Head of caudate nucleus (tissue), 42 donors: ENCODE measurements at regions not wholly inside any gene's neighbourhood (a gene's known extent, or its start where the extent isn't known, plus 50 kb on each side); places are given as distances from the start of the nearest gene placed in this dataset.

ENCODE experiments used
- DNase-seq, 42 donors: peaks; one replicate each; pipeline versions ENCODE4 v3.0.0 to v3.0.0-alpha.2; 2020 to 2021; ENCODE audit warnings: mixed read lengths in 7 of 42
- intact Hi-C: fragments of 100-400 bp; cut with DNase I; formaldehyde crosslinking; loops from one replicate; pipeline ENCODE4 v1.15.0; 2022

GRCh38 chr2:71864085-71864484 is 283.6 kb downstream of the CYP26B1 start:
- DNase-seq = peak in 2 of 42 donors; percentile 1 to 17

GRCh38 chr2:71863396-71863795 is 284.3 kb downstream of the CYP26B1 start:
- intact Hi-C loops = no loop called here
- peak in 1 of 42 donors; percentile 8 for DNase-seq

More at GRCh38 chr2:71864085-71864484, 283.6 kb downstream of the CYP26B1 start:
- intact Hi-C loops = no loop called here

GRCh38 chr2:71862921-71863320 is 284.7 kb downstream of the CYP26B1 start:
- DNase-seq = no peak
- intact Hi-C loops = no loop called here

GRCh38 chr2:71861186-71862160 is 286.2 kb downstream of the CYP26B1 start:
- no peak for DNase-seq

GRCh38 chr2:71860381-71860926 is 287.2 kb downstream of the CYP26B1 start:
- DNase-seq = peak in 1 of 42 donors; percentile 7
- intact Hi-C loops = no loop called here

More at GRCh38 chr2:71861186-71862160, 286.2 kb downstream of the CYP26B1 start:
- intact Hi-C loops = no loop called here

- no peak for DNase-seq
- intact Hi-C loops = no loop called here
Observed at GRCh38 chr2:71859211-71859847, 288.3 kb downstream of the CYP26B1 start.

- intact Hi-C loops = no loop called here
- no peak for DNase-seq
Observed at GRCh38 chr2:71858071-71858470, 289.6 kb downstream of the CYP26B1 start.

- DNase-seq = no peak
- intact Hi-C loops = no loop called here
Observed at GRCh38 chr2:71857636-71858035, 290.0 kb downstream of the CYP26B1 start.

GRCh38 chr2:71856773-71857525 is 290.7 kb downstream of the CYP26B1 start:
- no peak for DNase-seq
- intact Hi-C loops = no loop called here

GRCh38 chr2:71853858-71854257 is 293.8 kb downstream of the CYP26B1 start:
- intact Hi-C loops = no loop called here
- no peak for DNase-seq

- intact Hi-C loops = no loop called here
- DNase-seq = no peak
Observed at GRCh38 chr2:71852141-71852711, 295.4 kb downstream of the CYP26B1 start.

- DNase-seq = no peak
- intact Hi-C loops = no loop called here
Observed at GRCh38 chr2:71851094-71851750, 296.4 kb downstream of the CYP26B1 start.

GRCh38 chr2:71850306-71850801 is 297.3 kb downstream of the CYP26B1 start:
- intact Hi-C loops = no loop called here
- peak in 1 of 42 donors; percentile 3 for DNase-seq

- no peak for DNase-seq
- intact Hi-C loops = no loop called here
Observed at GRCh38 chr2:71849607-71850305, 297.9 kb downstream of the CYP26B1 start.

- intact Hi-C loops = no loop called here
- DNase-seq = peak in 1 of 42 donors; percentile 18
Observed at GRCh38 chr2:71849111-71849510, 298.6 kb downstream of the CYP26B1 start.

- intact Hi-C loops = no loop called here
- no peak for DNase-seq
Observed at GRCh38 chr2:71846669-71847291, 300.9 kb downstream of the CYP26B1 start.

GRCh38 chr2:71846072-71846471 is 301.6 kb downstream of the CYP26B1 start:
- intact Hi-C loops = no loop called here

More at GRCh38 chr2:71846072-71846471, 301.6 kb downstream of the CYP26B1 start:
- DNase-seq = no peak
